HEK293 (cell line): ENCODE measurements at regions not wholly inside any gene's neighbourhood (a gene's known extent, or its start where the extent isn't known, plus 50 kb on each side); places are given as distances from the start of the nearest gene placed in this dataset.
A peak's percentile ranks its signal among the peaks of the same experiment; 100 is the strongest.
"Not testable (repeated sequence)": the region's sequence is repeated elsewhere in the genome, so short reads cannot be mapped to it uniquely, and the experiment has no call there.

ENCODE experiments used
- CTCF ChIA-PET: fragments of 350-600 bp; formaldehyde crosslinking; extraction: SDS; loops from one replicate; lab custom pipeline; 2021; ENCODE audit warnings: antibody characterized with exemption; lab: Yijun Ruan, JAX
- POLR2A ChIA-PET: fragments of 300-600 bp; formaldehyde crosslinking; extraction: SDS; loops from one replicate; lab custom pipeline; 2020; ENCODE audit warnings: antibody characterized with exemption, inconsistent platforms; lab: Yijun Ruan, JAX
- H3K27ac ChIP-seq: fragments of 200-500 bp; sonication (Bioruptor generic); 2 replicates; pipeline ENCODE4 v1.5.1; 2014; ENCODE audit warnings: low read depth, low read length, control low read depth, inconsistent platforms; ENCODE audit errors: extremely low read depth
- H3K36me3 ChIP-seq, 2 experiments: fragments of 200-500 bp in 1 of 2; sonication (Bioruptor generic) in 1 of 2; 1 replicate in 1 of 2; 2 replicates in 1 of 2; pipeline ENCODE4 v1.5.1; 2014 to 2017; ENCODE audit warnings: inconsistent platforms in 2 of 2, low read length in 2 of 2; ENCODE audit not compliant: control insufficient read depth in 2 of 2, insufficient read depth in 1 of 2
- H3K4me1 ChIP-seq: fragments of 200-500 bp; sonication (Bioruptor generic); 2 replicates; pipeline ENCODE4 v1.5.1; 2014; ENCODE audit warnings: mild to moderate bottlenecking, low read length, inconsistent platforms; ENCODE audit not compliant: control insufficient read depth, insufficient read depth
- H3K4me3 ChIP-seq: 2 replicates; pipeline ENCODE4 v1.5.1; 2011; ENCODE audit warnings: low read depth, mild to moderate bottlenecking, control low read depth, low read length, moderate library complexity
- H3K9me3 ChIP-seq: fragments of 200-500 bp; sonication (Bioruptor generic); 2 replicates; pipeline ENCODE4 v1.5.1; 2014; ENCODE audit warnings: low read depth, low read length, inconsistent platforms; ENCODE audit not compliant: control insufficient read depth, insufficient read depth
- GLIS1 ChIP-seq: fragments of 450-650 bp; formaldehyde crosslinking; IDR thresholded peaks from 2 replicates; pipeline ENCODE4 v1.5.1; 2016; ENCODE audit warnings: missing biosample characterization, missing genetic modification characterization
- PRDM10 ChIP-seq: fragments of 450-650 bp; formaldehyde crosslinking; IDR thresholded peaks from 2 replicates; pipeline ENCODE4 v1.5.1; 2016; ENCODE audit warnings: missing biosample characterization, missing genetic modification characterization
- SCRT2 ChIP-seq: fragments of 450-650 bp; formaldehyde crosslinking; IDR thresholded peaks from 2 replicates; pipeline ENCODE4 v1.5.1; 2016; ENCODE audit warnings: missing biosample characterization, missing genetic modification characterization
- TRIM28 ChIP-seq: IDR thresholded peaks from 2 replicates; pipeline ENCODE4 v1.6.1; 2011; ENCODE audit warnings: low read length, control low read depth, borderline replicate concordance
- ZNF121 ChIP-seq: fragments of 450-650 bp; formaldehyde crosslinking; IDR thresholded peaks from 2 replicates; pipeline ENCODE4 v1.5.1; 2016; ENCODE audit warnings: missing biosample characterization, missing genetic modification characterization
- ZNF146 ChIP-seq: fragments of 450-650 bp; formaldehyde crosslinking; IDR thresholded peaks from 2 replicates; pipeline ENCODE4 v1.5.1; 2016; ENCODE audit warnings: missing biosample characterization, missing genetic modification characterization
- ZNF174 ChIP-seq: fragments of 450-650 bp; formaldehyde crosslinking; IDR thresholded peaks from 2 replicates; pipeline ENCODE4 v1.5.0; 2017; ENCODE audit warnings: missing biosample characterization, mild to moderate bottlenecking, missing genetic modification characterization
- ZNF221 ChIP-seq: fragments of 450-650 bp; formaldehyde crosslinking; IDR thresholded peaks from 2 replicates; pipeline ENCODE4 v1.5.1; 2017; ENCODE audit warnings: missing biosample characterization, missing genetic modification characterization, borderline replicate concordance
- ZNF23 ChIP-seq: fragments of 450-650 bp; formaldehyde crosslinking; IDR thresholded peaks from 2 replicates; pipeline ENCODE4 v1.5.1; 2016; ENCODE audit warnings: missing biosample characterization, missing genetic modification characterization, borderline replicate concordance
- ZNF335 ChIP-seq: fragments of 450-650 bp; formaldehyde crosslinking; conservative IDR thresholded peaks from 2 replicates; pipeline ENCODE4 v1.5.1; 2016; ENCODE audit warnings: missing biosample characterization, missing genetic modification characterization
- ZNF473 ChIP-seq: fragments of 450-650 bp; formaldehyde crosslinking; IDR thresholded peaks from 2 replicates; pipeline ENCODE4 v1.5.1; 2017; ENCODE audit warnings: missing biosample characterization, missing genetic modification characterization
- ZNF548 ChIP-seq: fragments of 450-650 bp; formaldehyde crosslinking; IDR thresholded peaks from 2 replicates; pipeline ENCODE4 v1.5.1; 2016; ENCODE audit warnings: missing biosample characterization, missing genetic modification characterization
- ZNF555 ChIP-seq: fragments of 450-650 bp; formaldehyde crosslinking; conservative IDR thresholded peaks from 2 replicates; pipeline ENCODE4 v1.5.1; 2017; ENCODE audit warnings: missing biosample characterization, mild to moderate bottlenecking, missing genetic modification characterization, inconsistent platforms
- ZNF600 ChIP-seq: fragments of 450-650 bp; formaldehyde crosslinking; IDR thresholded peaks from 2 replicates; pipeline ENCODE4 v1.5.1; 2016; ENCODE audit warnings: missing biosample characterization, missing genetic modification characterization
- ZNF621 ChIP-seq: fragments of 450-650 bp; formaldehyde crosslinking; IDR thresholded peaks from 2 replicates; pipeline ENCODE4 v1.5.1; 2017; ENCODE audit warnings: missing biosample characterization, missing genetic modification characterization
- ZNF623 ChIP-seq: fragments of 450-650 bp; formaldehyde crosslinking; IDR thresholded peaks from 2 replicates; pipeline ENCODE4 v1.5.1; 2016; ENCODE audit warnings: missing biosample characterization, missing genetic modification characterization
- ZNF654 ChIP-seq: fragments of 450-650 bp; formaldehyde crosslinking; IDR thresholded peaks from 2 replicates; pipeline ENCODE4 v1.5.1; 2016; ENCODE audit warnings: low read depth, missing biosample characterization, missing genetic modification characterization
- ZSCAN16 ChIP-seq: fragments of 450-650 bp; formaldehyde crosslinking; IDR thresholded peaks from 2 replicates; pipeline ENCODE4 v1.5.1; 2016; ENCODE audit warnings: missing biosample characterization, missing genetic modification characterization
- ZSCAN18 ChIP-seq: fragments of 450-650 bp; formaldehyde crosslinking; IDR thresholded peaks from 2 replicates; pipeline ENCODE4 v1.5.1; 2016; ENCODE audit warnings: missing biosample characterization, missing genetic modification characterization
- ZSCAN23 ChIP-seq: fragments of 450-650 bp; formaldehyde crosslinking; IDR thresholded peaks from 2 replicates; pipeline ENCODE4 v1.5.1; 2016; ENCODE audit warnings: missing biosample characterization, missing genetic modification characterization
- TF ChIP-seq, protein P1 (sequence below): fragments of 450-650 bp; formaldehyde crosslinking; IDR thresholded peaks from 2 replicates; pipeline ENCODE4 v1.5.1; 2017; ENCODE audit warnings: missing biosample characterization, missing genetic modification characterization

- H3K9me3 ChIP-seq, result no peaks in the 10 kb centered on the region
- no peaks in the 10 kb centered on the region for H3K36me3 ChIP-seq
- TF ChIP-seq GLIS1 (tag by site-specific recombination) (peak; percentile 66), ZNF335 (tag by site-specific recombination) (0 out of 2 replicates have a peak, but pooled peaks have one; percentile 27), ZSCAN18 (tag by site-specific recombination) (no peak), ZNF473 (tag by site-specific recombination) (no peak), ZNF146 (tag by site-specific recombination) (no peak), ZSCAN23 (tag by site-specific recombination) (no peak), ZNF23 (tag by site-specific recombination) (no peak), ZNF221 (tag by site-specific recombination) (no peak), ZNF548 (tag by site-specific recombination) (no peak), TRIM28 (no peak), ZSCAN16 (tag by site-specific recombination) (no peak), SCRT2 (tag by site-specific recombination) (no peak), ZNF621 (no peak), ZNF654 (tag by site-specific recombination) (no peak), ZNF121 (tag by site-specific recombination) (no peak), PRDM10 (tag by site-specific recombination) (peak; percentile 16; the same call in 1 of the 2 replicates)
- TF ChIP-seq, all 188 proteins: peak for 3
- Histone ChIP-seq H3K4me3 (no peak overlapping the region), H3K27ac (no peak overlapping the region), H3K4me1 (no peaks in the 10 kb centered on the region)
- ChIA-PET POLR2A (no interaction called here), CTCF (no interaction called here)
Measured at GRCh38 chr20:48215536-48215935, 430.3 kb upstream of the SULF2 start.

DNA sequence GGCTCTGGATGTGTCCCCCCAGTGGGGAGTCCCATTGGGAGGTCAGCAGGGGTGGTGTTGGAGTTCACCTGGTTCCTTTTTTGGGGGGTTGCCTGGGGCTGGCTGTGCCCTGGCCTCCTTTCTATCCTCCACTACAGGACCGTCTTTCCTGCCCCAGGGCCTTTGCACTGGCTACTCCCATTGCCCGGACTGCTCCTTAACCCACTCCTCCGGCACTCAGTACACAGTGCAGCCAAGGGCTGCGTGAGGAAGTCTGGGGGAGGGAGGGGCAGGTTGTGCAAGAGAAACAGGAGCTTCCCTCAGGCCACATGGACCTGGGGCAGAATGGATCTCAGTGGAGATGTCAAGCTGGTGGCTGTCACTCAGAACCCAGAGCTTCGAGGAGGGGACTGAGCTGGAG lies 429.3 kb upstream of the SULF2 start:
- Histone ChIP-seq H3K27ac (no peak overlapping the region), H3K9me3 (no peaks in the 10 kb centered on the region), H3K4me1 (no peaks in the 10 kb centered on the region), H3K4me3 (no peak overlapping the region), H3K36me3 (no peaks in the 10 kb centered on the region)
- CTCF ChIA-PET, result interaction anchor here (0.6 kb wide), 2 partner anchors 32 to 536 kb away, joined by 3 to 4 read pairs; no protein-coding TSS in a partner anchor
- POLR2A ChIA-PET, result no interaction called here
- TF ChIP-seq ZNF555 (tag by site-specific recombination), result no peak
- TF ChIP-seq, protein P1, sequence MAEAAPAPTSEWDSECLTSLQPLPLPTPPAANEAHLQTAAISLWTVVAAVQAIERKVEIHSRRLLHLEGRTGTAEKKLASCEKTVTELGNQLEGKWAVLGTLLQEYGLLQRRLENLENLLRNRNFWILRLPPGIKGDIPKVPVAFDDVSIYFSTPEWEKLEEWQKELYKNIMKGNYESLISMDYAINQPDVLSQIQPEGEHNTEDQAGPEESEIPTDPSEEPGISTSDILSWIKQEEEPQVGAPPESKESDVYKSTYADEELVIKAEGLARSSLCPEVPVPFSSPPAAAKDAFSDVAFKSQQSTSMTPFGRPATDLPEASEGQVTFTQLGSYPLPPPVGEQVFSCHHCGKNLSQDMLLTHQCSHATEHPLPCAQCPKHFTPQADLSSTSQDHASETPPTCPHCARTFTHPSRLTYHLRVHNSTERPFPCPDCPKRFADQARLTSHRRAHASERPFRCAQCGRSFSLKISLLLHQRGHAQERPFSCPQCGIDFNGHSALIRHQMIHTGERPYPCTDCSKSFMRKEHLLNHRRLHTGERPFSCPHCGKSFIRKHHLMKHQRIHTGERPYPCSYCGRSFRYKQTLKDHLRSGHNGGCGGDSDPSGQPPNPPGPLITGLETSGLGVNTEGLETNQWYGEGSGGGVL (tag by site-specific recombination), result no peak
- no peak for TF ChIP-seq ZNF174 (tag by site-specific recombination)
- no peak for TF ChIP-seq ZNF600 (tag by site-specific recombination)
- peak; percentile 88 for TF ChIP-seq ZNF623 (tag by site-specific recombination)

DNA sequence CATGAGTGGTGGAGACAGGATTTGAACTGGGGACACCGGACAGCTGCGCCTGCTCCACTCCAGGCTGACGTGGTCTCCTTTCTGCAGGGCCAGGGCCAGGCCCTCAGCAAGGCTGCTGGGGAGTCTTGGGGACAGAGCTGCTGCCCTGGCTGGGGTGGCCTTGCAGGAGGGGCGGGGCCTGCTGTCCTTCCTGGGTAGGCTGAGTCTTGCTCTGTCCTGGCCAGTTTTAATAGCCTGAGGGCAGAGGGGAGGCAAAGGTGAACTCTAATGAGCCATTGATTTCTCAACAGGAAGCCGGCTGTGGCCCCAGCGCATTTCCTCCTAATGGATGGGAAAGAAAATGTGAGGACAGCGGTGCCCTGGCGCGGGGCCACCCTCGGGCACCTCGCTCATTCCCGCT lies 428.4 kb upstream of the SULF2 start:
- H3K4me1 ChIP-seq, POLR2A ChIA-PET, H3K4me3 ChIP-seq, H3K9me3 ChIP-seq, H3K36me3 ChIP-seq, H3K27ac ChIP-seq: not testable (repeated sequence)
- CTCF ChIA-PET, result interaction anchor here (0.6 kb wide), 1 partner anchor 690 kb away, joined by 3 read pairs; no protein-coding TSS in a partner anchor
